ENCODE measurements at regions not wholly inside any gene's neighbourhood (a gene's known extent, or its start where the extent isn't known, plus 50 kb on each side); places are given as distances from the start of the nearest gene placed in this dataset.

GRCh38 chr2:82652117-82652516, 1807.0 kb downstream of the SUCLG1 start:
- TF ChIP-seq CTCF (IDR thresholded peaks at IDR 0.05; ENCODE audit: low read length) (no peak), EZH2 (IDR thresholded peaks at IDR 0.05; ENCODE audit: borderline replicate concordance, low read length) (no peak)
